IMR-90 (cell line): ENCODE measurements at regions not wholly inside any gene's neighbourhood (a gene's known extent, or its start where the extent isn't known, plus 50 kb on each side); places are given as distances from the start of the nearest gene placed in this dataset.

Source experiments
- CTCF ChIP-seq: conservative IDR thresholded peaks from 2 replicates; pipeline ENCODE4 v1.5.1; 2012; ENCODE audit warnings: mild to moderate bottlenecking, low read depth, low read length, improper control_type of control experiment
- MAFK ChIP-seq: IDR thresholded peaks from 2 replicates; pipeline ENCODE4 v1.6.1; 2012; ENCODE audit warnings: low read depth, low read length, improper control_type of control experiment
- MXI1 ChIP-seq: IDR thresholded peaks from 2 replicates; pipeline ENCODE4 v1.6.1; 2012; ENCODE audit warnings: low read depth, mild to moderate bottlenecking, low read length, moderate library complexity, borderline replicate concordance
- POLR2A ChIP-seq: IDR thresholded peaks from 2 replicates; pipeline ENCODE4 v1.6.1; 2012; ENCODE audit warnings: mild to moderate bottlenecking, low read depth, low read length
- RAD21 ChIP-seq: IDR thresholded peaks from 2 replicates; pipeline ENCODE4 v1.6.1; 2012; ENCODE audit warnings: low read length, improper control_type of control experiment

GRCh38 chr9:82791692-82792091 lies 271.2 kb downstream of the RASEF start:
- no peak for TF ChIP-seq POLR2A
- no peak for TF ChIP-seq RAD21
- no peak for TF ChIP-seq CTCF
- no peak for TF ChIP-seq MAFK
- TF ChIP-seq MXI1 = no peak
